ENCODE measurements at regions not wholly inside any gene's neighbourhood (a gene's known extent, or its start where the extent isn't known, plus 50 kb on each side); places are given as distances from the start of the nearest gene placed in this dataset.

DNA sequence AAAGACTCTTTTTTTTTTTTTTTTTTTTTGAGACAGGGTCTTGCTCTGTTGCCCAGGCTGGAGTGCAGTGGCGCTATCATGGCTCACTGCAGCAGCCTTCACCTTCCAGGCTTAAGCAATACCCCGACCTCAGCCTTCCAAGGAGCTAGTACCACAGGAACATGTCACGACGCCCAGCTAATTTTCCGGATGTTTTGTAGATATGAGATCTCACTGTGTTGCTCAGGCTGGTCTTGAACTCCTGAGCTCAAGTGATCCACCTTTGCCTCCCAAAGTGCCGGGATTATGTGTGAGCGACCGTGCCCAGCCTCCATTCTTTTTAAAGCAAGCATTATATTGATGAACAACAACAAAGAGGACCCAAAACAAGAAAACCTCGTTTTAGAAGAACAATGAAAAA is 307.1 kb upstream of the ID2 start:
- no peak overlapping the region for H2BK15ac ChIP-seq (ENCODE audit: low read length)
- H2BK5ac ChIP-seq (ENCODE audit: low read length) = no peak overlapping the region
- no CpG with 5 or more reads among the region's 9 CpGs for WGBS, 2 donors (ENCODE audit: extremely low coverage in 2 of 2, insufficient read length in 2 of 2, insufficient replicate concordance in 1 of 2)

DNA sequence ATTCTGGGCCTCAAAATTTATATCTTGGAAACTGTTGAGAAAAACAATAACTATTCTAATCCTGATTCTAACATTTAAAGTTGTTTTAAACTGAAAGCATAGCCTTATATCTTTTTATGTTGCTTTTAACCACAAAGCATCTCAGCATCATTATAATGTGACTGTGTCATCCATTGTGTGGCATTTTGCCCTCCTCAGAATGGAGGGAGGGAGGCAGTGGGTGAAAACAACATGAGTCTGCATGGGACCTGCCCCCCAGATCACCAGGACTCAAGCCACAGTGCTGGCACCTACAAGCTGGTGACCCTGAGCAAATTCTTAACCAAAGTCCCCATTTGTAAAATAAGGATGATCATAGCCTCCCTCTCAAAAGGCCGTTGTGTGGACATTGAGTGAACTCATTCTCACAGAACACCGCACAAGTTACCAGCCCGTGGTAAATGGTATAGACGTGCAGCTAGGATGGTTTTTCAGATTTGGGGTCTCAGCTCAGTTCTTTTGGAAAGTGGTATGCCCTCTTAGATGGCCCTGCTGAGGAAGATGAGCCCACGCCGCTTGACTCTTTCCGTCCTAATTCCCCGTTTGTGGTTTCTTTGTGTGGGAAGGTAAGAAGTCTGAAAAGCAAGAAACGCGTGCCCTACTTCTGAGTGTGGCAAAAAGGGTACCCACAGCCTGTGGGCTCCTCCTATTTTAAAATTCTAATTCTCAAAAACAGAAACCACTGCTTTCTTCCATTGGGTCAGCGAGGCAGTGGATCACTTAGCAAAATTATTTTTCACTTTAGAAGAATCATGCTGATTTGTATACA is 305.0 kb upstream of the ID2 start:
- Histone ChIP-seq H4K91ac (ENCODE audit: low read depth, low read length, poor library complexity) (no peak overlapping the region), H3K14ac (ENCODE audit: low read length) (no peak overlapping the region), H3K27ac (replicated peaks; ENCODE audit: low read length) (no peak overlapping the region), H3K9ac (ENCODE audit: low read depth, low read length, poor library complexity) (no peak overlapping the region), H3K18ac (ENCODE audit: low read length) (no peak overlapping the region), H2BK5ac (ENCODE audit: low read length) (no peak overlapping the region), H3K4ac (ENCODE audit: low read length) (no peak overlapping the region), H3K9me3 (replicated peaks in 1 of 2; ENCODE audit: control insufficient read depth in 2 of 2, insufficient read depth in 1 of 2, low read depth in 1 of 2, low read length in 2 of 2) (peaks cover 0 to 4% of the 10 kb centered on the region in 2 donors), H3K79me1 (ENCODE audit: low read depth, low read length) (no peaks in the 10 kb centered on the region), H3K4me3 (ENCODE audit: low read length in 2 of 2) (no peak overlapping the region), H3K4me2 (ENCODE audit: insufficient read depth, low read length, poor library complexity, severe bottlenecking) (no peak overlapping the region), H2AK5ac (ENCODE audit: low read depth, low read length) (no peak overlapping the region), H3K4me1 (ENCODE audit: control insufficient read depth in 2 of 2, insufficient read depth in 1 of 2, low read depth in 1 of 2, low read length in 2 of 2) (peaks cover 6 to 12% of the 10 kb centered on the region in 2 donors), H2AFZ (ENCODE audit: low read length) (no peak overlapping the region), H3K27me3 (ENCODE audit: control insufficient read depth in 3 of 3, insufficient read depth in 3 of 3, low read depth in 1 of 3, low read length in 3 of 3) (no peaks in the 10 kb centered on the region), H3K23ac (ENCODE audit: low read depth, low read length, poor library complexity) (no peak overlapping the region), H2BK15ac (ENCODE audit: low read length) (no peak overlapping the region), H2BK120ac (ENCODE audit: low read depth, low read length) (no peak overlapping the region), H4K8ac (ENCODE audit: low read depth, low read length) (no peak overlapping the region), H2BK12ac (ENCODE audit: low read length) (no peak overlapping the region), H3K36me3 (replicated peaks in 1 of 2; ENCODE audit: control insufficient read depth in 2 of 2, insufficient read depth in 2 of 2, low read length in 2 of 2) (no peaks in the 10 kb centered on the region)
- WGBS, 2 donors (ENCODE audit: extremely low coverage in 2 of 2, insufficient read length in 2 of 2, insufficient replicate concordance in 1 of 2) = no CpG with 5 or more reads among the region's 11 CpGs
- no peak for DNase-seq (ENCODE audit: low spot score)

More for the DNA sequence above, 307.1 kb upstream of the ID2 start:
- H3K36me3 ChIP-seq (replicated peaks in 1 of 2; ENCODE audit: control insufficient read depth in 2 of 2, insufficient read depth in 2 of 2, low read length in 2 of 2) = no peaks in the 10 kb centered on the region
- H3K4me2 ChIP-seq (ENCODE audit: insufficient read depth, low read length, poor library complexity, severe bottlenecking) = no peak overlapping the region
- H3K4ac ChIP-seq (ENCODE audit: low read length) = no peak overlapping the region
- no peak overlapping the region for H3K4me3 ChIP-seq (ENCODE audit: low read length in 2 of 2)
- no peak overlapping the region for H3K18ac ChIP-seq (ENCODE audit: low read length)
- no peak overlapping the region for H3K9ac ChIP-seq (ENCODE audit: low read depth, low read length, poor library complexity)
- no peak overlapping the region for H4K91ac ChIP-seq (ENCODE audit: low read depth, low read length, poor library complexity)
- H3K79me1 ChIP-seq (ENCODE audit: low read depth, low read length) = no peaks in the 10 kb centered on the region
- H2BK120ac ChIP-seq (ENCODE audit: low read depth, low read length) = no peak overlapping the region
- H4K8ac ChIP-seq (ENCODE audit: low read depth, low read length) = no peak overlapping the region
- peaks cover 1 to 3% of the 10 kb centered on the region in 2 donors for H3K4me1 ChIP-seq (ENCODE audit: control insufficient read depth in 2 of 2, insufficient read depth in 1 of 2, low read depth in 1 of 2, low read length in 2 of 2)
- H2AK5ac ChIP-seq (ENCODE audit: low read depth, low read length) = no peak overlapping the region
- H2AFZ ChIP-seq (ENCODE audit: low read length) = no peak overlapping the region
- peaks cover 0 to 4% of the 10 kb centered on the region in 2 donors for H3K9me3 ChIP-seq (replicated peaks in 1 of 2; ENCODE audit: control insufficient read depth in 2 of 2, insufficient read depth in 1 of 2, low read depth in 1 of 2, low read length in 2 of 2)
- no peak overlapping the region for H3K27ac ChIP-seq (replicated peaks; ENCODE audit: low read length)
- H2BK12ac ChIP-seq (ENCODE audit: low read length) = no peak overlapping the region
- H3K23ac ChIP-seq (ENCODE audit: low read depth, low read length, poor library complexity) = no peak overlapping the region
- H3K14ac ChIP-seq (ENCODE audit: low read length) = no peak overlapping the region
- H3K27me3 ChIP-seq (ENCODE audit: control insufficient read depth in 3 of 3, insufficient read depth in 3 of 3, low read depth in 1 of 3, low read length in 3 of 3) = no peaks in the 10 kb centered on the region
- DNase-seq (ENCODE audit: low spot score) = no peak

DNA sequence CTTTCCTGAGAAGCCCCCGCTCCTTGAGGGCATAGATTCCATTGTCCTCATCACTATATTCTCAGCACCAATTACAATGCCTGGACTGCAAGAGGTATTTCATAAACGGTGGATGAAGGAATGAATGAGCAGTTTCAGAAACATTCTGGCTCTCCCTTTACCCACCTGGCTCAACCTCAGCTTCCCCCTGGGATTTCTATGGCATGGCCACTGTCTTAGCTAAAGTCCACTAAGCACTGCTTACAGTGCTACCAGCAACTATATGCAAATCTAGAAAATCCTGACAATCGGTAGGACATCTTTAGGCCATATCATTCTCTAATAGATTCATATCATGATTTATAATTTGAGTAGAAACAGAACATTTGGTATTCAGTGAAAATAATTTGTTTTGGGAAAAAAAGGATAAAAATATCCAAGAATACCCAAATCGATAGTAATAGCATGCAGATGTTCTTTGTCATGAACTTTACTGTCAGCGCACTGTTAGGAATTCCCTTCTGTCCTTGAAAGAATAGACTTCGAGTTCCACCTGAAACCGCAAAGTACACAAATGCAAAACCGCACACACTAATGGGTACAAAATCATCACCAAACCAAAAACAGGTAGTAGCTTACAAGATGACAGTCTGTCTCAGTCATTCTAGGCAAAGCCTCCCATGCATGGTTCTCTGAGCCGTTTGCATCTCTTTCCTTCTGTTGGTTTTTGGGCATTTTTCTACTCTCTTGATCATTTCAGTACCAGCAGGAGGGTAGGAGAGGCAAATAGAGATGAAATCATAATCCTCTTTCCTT is 303.6 kb upstream of the ID2 start:
- Histone ChIP-seq H2BK15ac (ENCODE audit: low read length) (no peak overlapping the region), H3K4ac (ENCODE audit: low read length) (no peak overlapping the region), H4K8ac (ENCODE audit: low read depth, low read length) (no peak overlapping the region), H2AFZ (ENCODE audit: low read length) (no peak overlapping the region), H3K4me3 (ENCODE audit: low read length in 2 of 2) (no peak overlapping the region), H3K9me3 (replicated peaks in 1 of 2; ENCODE audit: control insufficient read depth in 2 of 2, insufficient read depth in 1 of 2, low read depth in 1 of 2, low read length in 2 of 2) (no peaks in the 10 kb centered on the region), H3K14ac (ENCODE audit: low read length) (no peak overlapping the region), H2BK12ac (ENCODE audit: low read length) (no peak overlapping the region), H3K23ac (ENCODE audit: low read depth, low read length, poor library complexity) (no peak overlapping the region), H2BK120ac (ENCODE audit: low read depth, low read length) (no peak overlapping the region), H2AK5ac (ENCODE audit: low read depth, low read length) (no peak overlapping the region), H3K4me1 (ENCODE audit: control insufficient read depth in 2 of 2, insufficient read depth in 1 of 2, low read depth in 1 of 2, low read length in 2 of 2) (peaks cover 6 to 12% of the 10 kb centered on the region in 2 donors), H3K27me3 (ENCODE audit: control insufficient read depth in 3 of 3, insufficient read depth in 3 of 3, low read depth in 1 of 3, low read length in 3 of 3) (no peaks in the 10 kb centered on the region), H3K18ac (ENCODE audit: low read length) (no peak overlapping the region), H3K27ac (replicated peaks; ENCODE audit: low read length) (no peak overlapping the region), H3K79me1 (ENCODE audit: low read depth, low read length) (no peaks in the 10 kb centered on the region), H3K36me3 (replicated peaks in 1 of 2; ENCODE audit: control insufficient read depth in 2 of 2, insufficient read depth in 2 of 2, low read length in 2 of 2) (no peaks in the 10 kb centered on the region), H2BK5ac (ENCODE audit: low read length) (no peak overlapping the region), H3K4me2 (ENCODE audit: insufficient read depth, low read length, poor library complexity, severe bottlenecking) (no peak overlapping the region), H4K91ac (ENCODE audit: low read depth, low read length, poor library complexity) (no peak overlapping the region), H3K9ac (ENCODE audit: low read depth, low read length, poor library complexity) (no peak overlapping the region)
- no CpG with 5 or more reads among the region's 9 CpGs for WGBS, 2 donors (ENCODE audit: extremely low coverage in 2 of 2, insufficient read length in 2 of 2, insufficient replicate concordance in 1 of 2)
- DNase-seq (ENCODE audit: low spot score) = no peak

- no peak overlapping the region for H2BK15ac ChIP-seq (ENCODE audit: low read length)
- H2BK120ac ChIP-seq (ENCODE audit: low read depth, low read length) = no peak overlapping the region
- no peak overlapping the region for H3K4me2 ChIP-seq (ENCODE audit: insufficient read depth, low read length, poor library complexity, severe bottlenecking)
- DNase-seq (ENCODE audit: low spot score) = no peak
- no peak overlapping the region for H3K27ac ChIP-seq (replicated peaks; ENCODE audit: low read length)
- H2BK12ac ChIP-seq (ENCODE audit: low read length) = no peak overlapping the region
- H3K36me3 ChIP-seq (replicated peaks in 1 of 2; ENCODE audit: control insufficient read depth in 2 of 2, insufficient read depth in 2 of 2, low read length in 2 of 2) = no peaks in the 10 kb centered on the region
- H3K23ac ChIP-seq (ENCODE audit: low read depth, low read length, poor library complexity) = no peak overlapping the region
- H2AFZ ChIP-seq (ENCODE audit: low read length) = no peak overlapping the region
- no peak overlapping the region for H4K91ac ChIP-seq (ENCODE audit: low read depth, low read length, poor library complexity)
- no peak overlapping the region for H3K4ac ChIP-seq (ENCODE audit: low read length)
- H2BK5ac ChIP-seq (ENCODE audit: low read length) = no peak overlapping the region
- H4K8ac ChIP-seq (ENCODE audit: low read depth, low read length) = no peak overlapping the region
- no peak overlapping the region for H3K18ac ChIP-seq (ENCODE audit: low read length)
- H3K27me3 ChIP-seq (ENCODE audit: control insufficient read depth in 3 of 3, insufficient read depth in 3 of 3, low read depth in 1 of 3, low read length in 3 of 3) = no peaks in the 10 kb centered on the region
- no peak overlapping the region for H3K9ac ChIP-seq (ENCODE audit: low read depth, low read length, poor library complexity)
- no peak overlapping the region for H3K4me3 ChIP-seq (ENCODE audit: low read length in 2 of 2)
- H3K9me3 ChIP-seq (replicated peaks in 1 of 2; ENCODE audit: control insufficient read depth in 2 of 2, insufficient read depth in 1 of 2, low read depth in 1 of 2, low read length in 2 of 2) = no peaks in the 10 kb centered on the region
- H3K79me1 ChIP-seq (ENCODE audit: low read depth, low read length) = no peaks in the 10 kb centered on the region
- WGBS, 2 donors (ENCODE audit: extremely low coverage in 2 of 2, insufficient read length in 2 of 2, insufficient replicate concordance in 1 of 2) = no CpG with 5 or more reads among the region's 8 CpGs
- no peak overlapping the region for H2AK5ac ChIP-seq (ENCODE audit: low read depth, low read length)
- no peak overlapping the region for H3K14ac ChIP-seq (ENCODE audit: low read length)
- H3K4me1 ChIP-seq (ENCODE audit: control insufficient read depth in 2 of 2, insufficient read depth in 1 of 2, low read depth in 1 of 2, low read length in 2 of 2) = peaks cover 6 to 12% of the 10 kb centered on the region in 2 donors
Observed at GRCh38 chr2:8379128-8379527, 302.7 kb upstream of the ID2 start.

Measured in neuronal stem cell (in vitro differentiated cells).